Uterus (tissue), 2 donors: ENCODE measurements at regions not wholly inside any gene's neighbourhood (a gene's known extent, or its start where the extent isn't known, plus 50 kb on each side); places are given as distances from the start of the nearest gene placed in this dataset.

Experiments used
- CTCF ChIP-seq, 4 experiments: fragments of 200-600 bp in 2 of 4; fragments of 450-650 bp in 2 of 4; sonication (generic) in 2 of 4; IDR thresholded peaks; one replicate each; pipeline ENCODE4 v1.5.1; 2016 to 2019; ENCODE audit warnings: antibody characterized with exemption in 4 of 4, mild to moderate bottlenecking in 2 of 4, moderate library complexity in 1 of 4
- POLR2A ChIP-seq, 2 donors: fragments of 450-650 bp; IDR thresholded peaks; one replicate each; pipeline ENCODE4 v1.6.1; 2016; ENCODE audit warnings: antibody characterized with exemption in 2 of 2, mild to moderate bottlenecking in 1 of 2, moderate library complexity in 1 of 2

- TF ChIP-seq CTCF (IDR thresholded peaks at IDR 0.05) (no peak), POLR2A (IDR thresholded peaks at IDR 0.05) (no peak)
These were observed 385.1 kb downstream of the DTWD2 start for GRCh38 chr5:118603278-118603677.
